ENCODE measurements at regions not wholly inside any gene's neighbourhood (a gene's known extent, or its start where the extent isn't known, plus 50 kb on each side); places are given as distances from the start of the nearest gene placed in this dataset.

DNA sequence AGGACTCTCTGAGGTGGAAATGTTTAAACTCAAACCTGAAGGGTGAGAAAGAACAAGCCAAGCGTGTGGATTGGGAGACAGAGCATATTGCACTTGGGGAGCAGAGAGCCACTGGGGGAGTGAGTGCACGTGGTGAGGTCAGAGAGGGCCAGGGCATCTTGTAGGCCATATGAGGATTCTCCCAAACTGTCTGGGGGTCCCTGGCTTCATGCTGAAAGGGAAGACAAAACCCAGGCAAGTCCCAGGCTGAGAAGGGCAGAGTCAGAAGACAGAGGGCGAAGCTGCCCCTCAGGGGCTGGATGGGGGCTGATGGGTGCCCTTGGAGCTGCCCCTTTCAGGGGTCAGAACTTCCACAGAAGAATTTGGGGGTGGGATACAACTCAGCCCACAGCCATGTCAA is 215.3 kb upstream of the S1PR3 start:
- TF ChIP-seq, protein P1, sequence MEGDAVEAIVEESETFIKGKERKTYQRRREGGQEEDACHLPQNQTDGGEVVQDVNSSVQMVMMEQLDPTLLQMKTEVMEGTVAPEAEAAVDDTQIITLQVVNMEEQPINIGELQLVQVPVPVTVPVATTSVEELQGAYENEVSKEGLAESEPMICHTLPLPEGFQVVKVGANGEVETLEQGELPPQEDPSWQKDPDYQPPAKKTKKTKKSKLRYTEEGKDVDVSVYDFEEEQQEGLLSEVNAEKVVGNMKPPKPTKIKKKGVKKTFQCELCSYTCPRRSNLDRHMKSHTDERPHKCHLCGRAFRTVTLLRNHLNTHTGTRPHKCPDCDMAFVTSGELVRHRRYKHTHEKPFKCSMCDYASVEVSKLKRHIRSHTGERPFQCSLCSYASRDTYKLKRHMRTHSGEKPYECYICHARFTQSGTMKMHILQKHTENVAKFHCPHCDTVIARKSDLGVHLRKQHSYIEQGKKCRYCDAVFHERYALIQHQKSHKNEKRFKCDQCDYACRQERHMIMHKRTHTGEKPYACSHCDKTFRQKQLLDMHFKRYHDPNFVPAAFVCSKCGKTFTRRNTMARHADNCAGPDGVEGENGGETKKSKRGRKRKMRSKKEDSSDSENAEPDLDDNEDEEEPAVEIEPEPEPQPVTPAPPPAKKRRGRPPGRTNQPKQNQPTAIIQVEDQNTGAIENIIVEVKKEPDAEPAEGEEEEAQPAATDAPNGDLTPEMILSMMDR (IDR thresholded peaks at IDR 0.05; ENCODE audit: insufficient read depth, low read depth, low read length) = no peak
- TF ChIP-seq EZH2 (IDR thresholded peaks at IDR 0.05; ENCODE audit: insufficient read depth, low read length) = no peak

Data from astrocyte (in vitro differentiated cells and primary cell).